CD1c-positive myeloid dendritic cell (primary cell): ENCODE measurements at regions not wholly inside any gene's neighbourhood (a gene's known extent, or its start where the extent isn't known, plus 50 kb on each side); places are given as distances from the start of the nearest gene placed in this dataset.

Experiments
- DNase-seq: peaks from one replicate; pipeline ENCODE4 v3.0.0-alpha.2; 2016; ENCODE audit errors: extremely low spot score

DNA sequence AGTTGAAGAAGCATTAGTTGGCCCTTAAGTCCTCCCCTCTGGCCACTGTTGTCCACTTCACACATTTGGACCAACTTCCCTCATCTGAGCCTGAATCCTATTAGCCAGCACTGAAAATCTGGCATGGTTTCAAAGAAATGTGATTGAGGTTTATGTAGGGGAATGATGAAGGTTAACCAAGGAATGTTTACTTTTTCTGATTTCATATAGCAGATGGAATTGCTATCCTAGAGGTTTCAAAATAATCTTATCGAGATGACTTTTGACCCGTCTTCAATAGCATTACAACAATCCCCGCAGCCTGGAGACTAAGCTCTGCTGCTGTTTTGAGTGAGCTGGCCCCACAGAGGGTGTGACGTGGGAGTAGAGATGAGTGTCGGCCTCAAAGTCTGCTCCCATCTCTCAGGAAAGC, 200.8 kb upstream of the IL12A start:
- DNase-seq, result no peak

DNA sequence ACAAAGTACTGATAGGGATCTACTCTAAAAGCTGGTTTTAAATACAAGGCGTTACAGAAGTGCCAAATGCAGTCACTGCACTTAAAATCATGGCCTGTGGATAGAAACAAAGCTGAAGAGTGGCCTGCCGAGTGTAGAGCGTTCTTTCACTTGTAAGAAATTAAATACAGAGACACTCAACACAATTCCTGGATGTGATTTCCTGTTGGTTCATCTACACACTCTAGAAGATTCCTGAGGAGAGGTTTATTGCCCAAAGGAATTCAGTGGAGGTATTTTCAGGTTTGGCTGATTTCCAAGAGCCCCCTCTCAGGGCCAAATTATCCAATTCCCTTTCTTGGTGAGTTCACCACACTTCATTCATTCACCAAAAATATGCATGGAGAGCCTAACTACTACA, 200.3 kb upstream of the IL12A start:
- DNase-seq, result no peak

DNA sequence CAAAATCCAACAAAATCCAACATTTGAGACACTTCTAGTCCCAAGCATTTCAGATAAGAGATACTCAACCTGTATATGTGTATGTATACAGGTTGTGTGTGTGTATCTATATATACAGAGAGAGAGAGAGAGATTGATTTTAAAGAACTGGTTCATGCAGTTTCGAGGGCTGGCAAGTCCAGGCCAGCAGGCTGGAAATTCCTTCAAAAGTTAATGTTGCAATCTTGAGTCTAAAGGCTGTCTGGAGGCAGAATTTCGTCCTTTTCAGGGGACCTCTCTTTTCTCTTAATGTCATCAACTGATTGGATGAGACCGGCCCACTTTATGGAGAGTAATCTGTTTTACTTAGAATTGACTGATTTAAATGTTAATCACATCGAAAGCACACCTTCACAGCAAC, 199.6 kb upstream of the IL12A start:
- DNase-seq, result no peak

GRCh38 chr3:159789742-159790635, 198.6 kb upstream of the IL12A start:
- no peak for DNase-seq

GRCh38 chr3:159791336-159791735, 197.3 kb upstream of the IL12A start:
- DNase-seq, result no peak

GRCh38 chr3:159792070-159792469, 196.6 kb upstream of the IL12A start:
- no peak for DNase-seq

DNA sequence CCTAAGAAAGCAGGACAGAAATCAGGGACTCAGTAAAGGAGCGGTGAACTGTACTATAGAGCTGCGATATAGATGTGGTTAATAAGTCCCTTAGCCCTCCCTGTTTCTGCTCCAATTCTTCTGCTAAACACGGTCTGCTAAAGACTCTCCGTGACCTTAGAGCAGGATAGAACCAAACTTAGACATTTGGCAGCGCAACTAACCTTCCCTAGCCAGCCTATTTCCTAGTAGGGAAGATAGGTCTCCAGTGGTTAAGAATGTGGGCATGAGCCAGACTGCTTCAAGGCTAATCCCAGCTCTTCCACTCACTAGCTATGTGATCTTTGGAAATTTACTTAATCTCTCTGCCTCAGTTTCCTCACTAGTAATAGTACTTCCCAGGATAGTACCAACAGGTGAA, 193.6 kb upstream of the IL12A start:
- DNase-seq, result no peak

GRCh38 chr3:159795681-159796175, 192.9 kb upstream of the IL12A start:
- no peak for DNase-seq

DNA sequence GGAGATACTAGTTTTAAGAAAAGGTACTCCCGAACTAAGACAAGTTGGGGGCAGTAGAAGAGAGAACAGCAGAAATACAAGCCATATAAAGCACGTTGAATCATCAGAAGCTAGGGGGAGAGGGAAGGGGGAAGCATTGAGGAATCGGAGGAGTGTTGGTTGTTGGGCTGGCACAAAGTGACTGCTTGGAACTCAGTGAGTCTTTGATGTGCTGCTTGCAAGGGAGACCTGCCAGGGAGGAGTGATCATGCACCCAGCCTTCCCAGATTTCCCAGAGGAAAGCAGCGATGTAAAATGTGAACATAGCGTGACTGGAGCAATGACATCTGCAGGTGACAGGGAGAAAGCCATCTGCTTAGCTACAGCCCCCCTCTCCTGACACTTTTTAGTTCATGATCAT, 192.4 kb upstream of the IL12A start:
- no peak for DNase-seq

DNA sequence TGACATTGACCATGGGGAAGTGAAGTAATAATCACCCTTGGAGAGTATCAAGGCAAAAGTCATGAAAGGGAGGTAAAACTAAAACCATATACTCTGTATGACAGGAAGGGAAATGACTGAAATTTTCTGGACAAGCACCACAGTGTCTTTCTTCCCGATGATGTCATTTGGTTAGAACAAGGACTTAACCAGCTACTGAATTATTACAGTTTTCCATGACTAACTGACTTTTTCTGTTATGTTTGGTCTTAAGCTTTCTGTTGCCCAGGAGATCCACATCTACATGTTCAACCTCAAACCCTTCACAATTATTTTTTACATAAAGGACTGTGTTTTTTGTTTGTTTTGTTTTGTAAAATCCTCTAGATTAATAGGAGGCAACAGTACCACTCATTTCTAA, 191.9 kb upstream of the IL12A start:
- no peak for DNase-seq

DNA sequence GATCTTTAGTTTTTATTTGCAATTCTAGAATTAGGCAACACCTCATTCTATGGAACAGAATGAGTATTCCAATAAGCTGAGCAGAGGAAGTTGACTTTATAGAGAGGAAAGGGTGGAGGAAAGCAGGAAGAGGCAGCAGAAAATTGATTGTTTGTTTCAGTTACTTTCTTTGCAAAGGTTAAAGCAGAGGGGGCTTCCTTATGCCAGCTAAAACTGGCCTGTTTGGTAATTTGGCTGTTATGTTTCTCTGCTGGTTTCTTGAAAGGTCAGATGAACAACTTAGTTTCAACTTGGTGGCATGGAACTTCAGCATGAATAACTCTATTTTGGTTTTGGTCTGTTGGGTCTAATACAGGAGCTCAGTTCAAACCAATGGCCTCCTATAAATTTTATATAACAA, 190.9 kb upstream of the IL12A start:
- DNase-seq, result no peak

DNA sequence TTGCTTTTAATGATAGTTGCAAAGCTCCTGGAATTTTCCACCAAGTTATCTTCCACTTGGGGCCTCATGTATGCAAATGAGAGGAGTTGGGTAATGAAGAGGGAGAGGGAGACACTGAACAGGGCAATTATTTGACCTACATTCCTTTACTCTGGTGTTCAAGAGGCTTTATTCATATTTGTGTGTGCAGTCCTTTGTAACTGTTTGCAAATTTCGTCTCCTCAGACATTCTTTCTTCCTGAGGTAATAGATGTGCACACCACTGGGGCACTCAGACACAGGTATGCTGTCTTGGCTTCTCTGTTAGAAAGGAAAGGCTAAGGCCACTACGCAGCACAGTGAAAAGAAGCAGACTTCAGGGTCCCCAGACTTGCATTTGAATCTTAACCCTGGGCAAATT, 189.7 kb upstream of the IL12A start:
- DNase-seq, result no peak

DNA sequence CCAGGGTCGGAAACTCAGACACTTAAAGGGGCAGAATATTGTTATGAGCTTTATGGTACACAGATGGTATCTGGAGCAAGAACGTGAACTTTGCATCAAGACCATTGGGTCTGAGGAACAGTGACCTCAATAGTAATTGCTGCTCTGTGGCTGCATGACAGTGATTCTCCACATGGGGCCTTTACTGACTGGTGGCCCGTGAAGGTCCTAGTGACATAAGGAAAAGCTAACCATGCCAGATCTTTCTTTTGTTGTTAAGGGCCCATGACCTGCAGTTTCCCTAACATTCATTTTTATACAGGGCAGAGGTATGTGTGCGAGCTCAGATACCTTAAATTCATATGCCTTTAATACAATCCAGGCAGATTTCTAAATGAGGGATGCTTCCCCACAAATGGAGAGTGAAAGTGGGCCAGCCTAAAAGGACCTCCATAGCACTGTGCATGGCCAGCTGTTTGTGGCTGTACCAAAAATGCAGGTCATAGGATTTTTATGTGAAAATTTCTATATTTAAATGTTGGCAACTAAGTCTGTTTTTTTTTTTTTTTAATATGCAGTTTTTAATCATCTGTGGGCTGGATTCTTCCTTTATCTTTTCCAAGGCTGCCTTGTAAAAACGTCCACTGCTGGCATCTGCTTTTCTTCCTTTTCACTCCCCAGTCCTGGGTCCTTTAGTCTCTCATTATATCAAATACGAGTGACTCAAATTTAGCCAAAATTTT, 188.0 kb upstream of the IL12A start:
- DNase-seq, result no peak

DNA sequence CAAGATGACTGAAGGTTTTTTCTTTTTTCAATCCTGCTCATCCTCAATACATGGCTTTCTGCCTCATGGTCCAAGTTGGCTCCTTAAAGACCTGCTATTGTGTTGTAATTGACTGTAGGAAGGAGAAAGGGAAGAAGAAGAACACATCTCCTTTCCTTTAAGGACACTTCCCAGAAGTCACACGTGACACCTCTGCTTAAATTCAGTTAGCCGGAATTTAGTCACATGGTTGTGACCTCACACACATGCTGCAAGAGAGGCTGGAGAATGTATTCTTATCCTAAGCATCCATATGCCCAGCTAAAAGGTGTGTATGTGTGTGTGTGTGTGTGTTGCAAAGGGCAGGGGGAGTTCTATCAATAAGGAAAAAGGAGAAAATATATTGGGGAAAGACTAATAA, 185.8 kb upstream of the IL12A start:
- no peak for DNase-seq

- no peak for DNase-seq
These were observed 185.2 kb upstream of the IL12A start for GRCh38 chr3:159803459-159803858.

- DNase-seq, result peak; percentile 73
These were observed 183.8 kb upstream of the IL12A start for GRCh38 chr3:159804726-159805410.

DNA sequence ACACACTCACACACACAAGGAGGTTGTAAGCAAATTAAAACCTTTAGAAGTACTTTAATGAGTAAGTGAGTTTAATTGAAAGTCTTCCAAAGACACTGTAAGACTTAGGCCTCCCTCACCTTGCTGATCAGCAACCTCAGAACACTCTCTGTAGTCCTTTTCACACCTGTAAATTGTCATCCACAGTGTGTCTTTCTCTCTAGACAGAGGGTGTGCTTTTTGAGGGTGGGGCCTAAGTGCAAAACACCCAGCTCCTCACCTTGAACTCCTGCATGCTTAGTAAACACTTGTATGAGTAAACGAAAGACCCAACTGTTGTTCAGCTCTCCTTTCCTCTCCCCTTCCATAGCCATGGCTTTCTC, 183.2 kb upstream of the IL12A start:
- no peak for DNase-seq

DNA sequence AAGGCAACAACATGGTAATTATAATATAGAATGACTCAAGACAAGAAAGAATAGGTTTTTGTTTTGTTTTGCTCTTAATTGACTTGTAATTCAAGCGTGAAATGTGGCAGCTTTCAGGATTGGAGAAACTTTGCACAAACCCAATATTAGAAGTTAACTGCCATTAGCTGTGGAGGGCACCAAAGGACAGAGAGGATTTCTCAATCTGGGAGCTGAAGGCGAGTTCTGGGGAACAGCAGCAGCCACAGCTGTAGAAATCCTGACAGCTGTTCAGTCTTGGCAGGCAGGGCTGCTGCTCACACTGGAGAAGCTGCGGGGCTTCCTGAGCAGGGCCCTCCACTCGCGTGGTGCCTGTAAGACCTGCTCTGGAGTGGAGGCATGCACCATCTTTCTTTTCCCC, 182.2 kb upstream of the IL12A start:
- DNase-seq, result no peak

DNA sequence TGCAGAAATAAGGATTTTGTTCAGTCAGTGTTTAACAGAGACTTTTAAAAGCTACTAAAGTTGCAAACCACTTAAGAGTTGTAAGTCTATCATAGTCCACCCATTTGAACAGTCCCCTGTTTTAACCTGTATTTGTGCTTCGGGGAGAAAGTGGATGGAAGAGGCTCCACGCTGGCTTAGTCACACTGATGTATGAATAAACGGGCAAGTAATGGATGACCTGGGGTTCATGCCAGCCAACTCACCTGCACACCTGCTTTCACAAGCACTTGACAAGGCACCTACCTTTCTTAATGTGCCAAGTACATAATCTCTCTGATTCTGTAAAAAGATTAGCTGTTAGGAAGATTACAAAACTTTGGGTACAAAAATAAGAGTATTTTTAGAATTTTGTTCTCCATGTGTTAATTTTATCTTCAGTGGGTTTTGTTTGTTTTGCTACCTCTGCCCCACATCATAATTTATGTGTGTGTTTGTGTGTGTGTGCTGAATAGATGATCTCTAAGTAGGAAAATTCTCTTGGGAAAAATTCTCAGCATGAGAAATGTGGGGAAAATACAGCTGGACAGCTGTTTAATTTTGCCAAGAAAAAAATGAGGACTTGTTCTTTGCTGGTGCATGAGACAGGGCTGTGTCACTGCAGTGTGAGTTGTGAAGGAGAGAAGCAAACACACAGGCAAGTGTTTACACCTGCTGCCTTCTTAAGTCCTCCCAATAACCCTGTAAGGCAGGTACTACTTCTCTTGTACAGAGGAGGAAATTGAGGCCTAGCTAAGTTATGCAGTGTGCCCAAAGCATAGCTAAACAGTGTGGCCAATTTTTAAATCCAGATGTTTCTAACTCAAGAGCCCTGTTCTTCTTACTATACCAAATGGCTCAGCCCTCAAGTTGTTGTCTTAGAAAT, 181.2 kb upstream of the IL12A start:
- DNase-seq, result no peak

DNA sequence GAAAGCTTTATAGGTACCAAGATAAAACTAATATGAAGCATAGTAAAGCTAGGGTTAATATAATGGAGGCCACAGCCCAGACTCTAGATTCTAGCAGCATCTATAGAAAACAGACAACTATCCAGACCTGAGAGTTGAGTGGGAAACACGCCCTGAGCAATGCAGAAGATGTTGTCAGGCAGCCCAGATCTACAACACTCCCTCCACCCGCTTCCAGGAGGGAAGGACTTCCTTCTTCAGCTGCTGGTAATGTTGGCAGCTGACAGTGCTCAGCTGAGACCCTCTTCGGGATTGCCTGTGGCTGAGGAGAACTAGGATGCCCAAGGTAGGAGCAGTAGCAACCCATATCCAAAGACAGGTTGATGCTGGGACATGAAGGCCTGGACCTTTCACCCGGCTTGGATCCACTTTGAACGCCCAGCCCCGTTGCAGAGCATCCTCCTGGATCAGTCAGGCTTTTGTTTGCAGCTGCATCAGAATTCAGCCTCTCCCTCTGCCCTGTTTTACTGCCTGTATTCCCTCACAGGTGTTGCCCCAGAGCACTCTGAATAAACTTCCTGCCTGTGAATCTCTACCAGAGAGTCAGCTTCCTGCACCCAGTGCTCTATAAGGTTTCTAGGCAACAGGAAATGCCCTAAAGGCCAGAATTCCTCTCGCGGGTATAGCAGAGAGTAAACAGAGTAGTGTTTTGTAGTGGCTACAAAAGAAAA, 174.7 kb upstream of the IL12A start:
- DNase-seq, result no peak

DNA sequence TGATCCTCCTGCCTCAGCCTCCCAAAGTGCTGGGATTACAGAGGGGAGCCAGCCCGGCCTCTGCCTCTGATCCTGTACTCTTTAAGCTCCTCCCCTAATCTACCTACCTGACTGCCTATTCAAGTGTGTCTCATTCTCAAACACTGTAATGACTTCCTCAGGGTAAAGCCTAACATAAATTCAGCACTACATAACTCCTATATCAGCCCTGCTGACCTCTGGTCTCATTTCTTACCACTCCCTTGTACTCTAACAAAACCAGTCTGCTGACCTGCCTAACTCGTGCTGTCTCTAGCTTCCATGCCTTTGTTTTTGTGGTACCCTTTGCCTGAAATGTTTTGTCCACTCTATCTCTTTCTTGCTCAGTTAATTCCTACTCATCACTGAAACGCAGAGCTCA, 172.1 kb upstream of the IL12A start:
- no peak for DNase-seq
